ENCODE measurements at regions not wholly inside any gene's neighbourhood (a gene's known extent, or its start where the extent isn't known, plus 50 kb on each side); places are given as distances from the start of the nearest gene placed in this dataset.

DNA sequence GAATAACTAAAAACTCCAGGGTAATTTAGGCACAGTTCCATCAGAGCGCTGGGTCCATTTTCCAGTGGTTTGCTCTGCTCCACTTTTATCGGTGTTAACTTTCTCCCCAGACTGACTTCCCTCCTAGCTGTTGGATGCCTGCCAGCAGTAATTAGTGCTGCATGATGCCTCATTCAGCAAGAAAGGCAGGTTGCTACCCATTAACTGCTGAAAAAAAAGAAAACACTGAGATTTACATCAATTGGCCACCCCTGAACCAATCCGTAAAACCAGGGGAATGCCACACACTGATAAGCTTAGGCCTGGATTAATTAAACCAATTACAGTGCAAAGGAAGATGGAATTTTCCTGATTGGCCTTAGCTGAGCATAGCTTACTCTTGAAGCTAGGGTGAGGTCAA lies 182.4 kb upstream of the CXXC4 start:
- no peak for DNase-seq (ENCODE audit: low spot score)

DNA sequence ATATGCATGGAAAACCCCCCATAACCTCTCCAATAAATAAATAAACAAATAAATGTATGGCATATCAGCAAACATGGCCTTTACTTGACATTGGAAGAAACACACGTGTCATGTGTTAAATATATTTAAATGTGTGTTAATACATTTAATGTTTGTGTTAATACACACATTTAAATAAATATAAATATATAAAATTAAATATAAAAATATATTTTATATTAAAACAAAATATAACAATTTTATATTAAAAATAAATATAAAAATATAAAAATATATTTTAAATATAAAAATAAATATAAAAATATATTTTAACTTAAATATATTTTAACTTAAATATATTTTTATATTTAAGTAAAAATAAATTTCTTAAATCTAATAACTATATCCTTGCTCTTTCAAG lies 187.6 kb upstream of the CXXC4 start:
- DNase-seq (ENCODE audit: low spot score) = no peak

DNA sequence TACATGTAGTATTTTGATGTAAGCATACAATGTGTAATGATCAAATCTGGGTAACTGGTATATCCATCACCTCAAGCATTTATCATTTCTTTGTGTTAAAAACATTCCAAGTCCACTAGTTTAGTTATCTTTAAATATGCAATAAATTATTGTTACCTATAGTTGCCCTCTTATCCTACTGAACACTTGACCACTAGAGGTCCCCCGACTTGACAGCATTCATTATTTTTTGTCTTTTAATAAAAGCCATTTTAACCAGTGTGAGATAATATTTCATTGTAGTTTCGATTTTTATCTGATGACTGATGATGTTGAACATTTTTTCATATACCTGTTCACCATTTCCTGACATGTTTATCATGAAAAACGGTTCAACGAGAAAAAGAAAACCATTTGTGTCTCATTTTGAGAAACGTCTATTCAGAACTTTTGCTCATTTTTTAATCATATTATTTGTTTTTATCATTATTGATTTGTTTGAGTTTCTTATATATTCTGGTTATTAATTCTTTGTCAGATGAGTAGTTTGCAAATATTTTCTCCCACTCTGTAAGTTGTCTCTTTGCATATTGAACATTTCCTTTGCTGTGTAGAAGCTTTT lies 199.0 kb upstream of the CXXC4 start:
- no peak for DNase-seq (ENCODE audit: low spot score)

DNA sequence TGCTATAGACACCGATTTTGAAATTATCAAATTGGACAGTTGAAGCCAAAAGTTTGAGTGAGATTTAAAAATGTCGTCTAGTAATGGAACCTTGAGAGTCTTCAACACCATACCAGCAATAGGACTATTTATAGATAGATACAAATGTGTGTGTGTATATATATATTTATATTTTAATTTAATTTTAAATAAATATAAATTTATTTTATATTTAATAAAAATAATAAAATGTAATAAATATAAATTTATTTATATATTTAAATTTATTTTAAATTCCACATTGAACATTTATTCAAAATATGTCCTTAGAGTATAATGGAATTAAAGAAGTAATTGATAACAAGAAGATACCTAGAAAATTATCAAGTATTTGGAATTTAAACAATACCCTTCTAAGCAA lies 221.9 kb upstream of the CXXC4 start:
- DNase-seq (ENCODE audit: low spot score) = no peak

DNA sequence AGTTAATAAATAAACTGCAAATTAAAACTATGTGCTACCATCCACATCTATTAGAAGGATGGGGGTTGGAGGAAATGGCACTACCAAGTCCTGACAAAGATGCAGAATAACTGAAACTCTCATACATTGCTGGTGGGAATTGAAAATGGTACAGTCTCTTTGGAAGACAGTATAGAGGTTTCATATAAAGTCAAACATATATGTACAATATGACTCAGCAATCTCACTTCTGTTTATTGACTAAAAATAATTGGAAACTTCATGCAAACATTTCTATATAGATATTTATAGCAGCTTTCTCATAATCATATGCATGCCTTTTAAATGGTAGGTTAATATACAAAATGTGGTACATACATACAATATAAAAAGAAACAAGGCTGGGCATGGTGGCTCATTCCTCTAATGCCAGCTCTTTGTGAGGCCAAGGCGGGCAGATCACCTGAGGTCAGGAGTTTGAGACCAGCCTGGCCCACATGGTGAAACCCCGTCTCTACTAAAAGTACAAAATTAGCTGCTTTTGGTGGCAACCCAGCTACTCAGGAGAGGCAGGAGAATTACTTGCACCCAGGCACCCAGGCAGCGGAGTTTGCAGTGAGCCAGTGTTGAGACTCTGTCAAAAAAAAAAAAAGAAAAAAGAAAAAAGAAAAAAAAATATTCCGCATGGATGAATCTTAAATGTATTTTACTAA lies 225.0 kb upstream of the CXXC4 start:
- peak; percentile 6 for DNase-seq (ENCODE audit: low spot score)

DNA sequence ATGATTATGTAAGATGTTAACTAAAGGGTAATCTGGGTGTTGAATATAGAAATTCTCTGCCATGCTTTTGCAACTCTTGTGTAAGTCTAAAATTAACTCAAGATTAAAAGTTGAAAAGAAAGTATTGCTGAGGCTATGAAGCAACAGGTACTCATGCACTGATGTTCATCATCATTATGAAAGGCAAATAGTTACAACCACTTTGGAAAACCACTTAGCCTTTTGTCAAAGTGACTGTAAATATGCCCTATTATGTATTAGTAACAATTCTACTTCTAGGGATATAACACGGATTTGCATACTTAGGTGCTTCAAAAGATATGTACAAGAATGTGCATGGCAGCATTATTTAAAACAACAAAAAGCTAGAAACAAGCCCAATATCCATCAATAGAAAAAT lies 227.8 kb upstream of the CXXC4 start:
- DNase-seq (ENCODE audit: low spot score) = no peak

DNA sequence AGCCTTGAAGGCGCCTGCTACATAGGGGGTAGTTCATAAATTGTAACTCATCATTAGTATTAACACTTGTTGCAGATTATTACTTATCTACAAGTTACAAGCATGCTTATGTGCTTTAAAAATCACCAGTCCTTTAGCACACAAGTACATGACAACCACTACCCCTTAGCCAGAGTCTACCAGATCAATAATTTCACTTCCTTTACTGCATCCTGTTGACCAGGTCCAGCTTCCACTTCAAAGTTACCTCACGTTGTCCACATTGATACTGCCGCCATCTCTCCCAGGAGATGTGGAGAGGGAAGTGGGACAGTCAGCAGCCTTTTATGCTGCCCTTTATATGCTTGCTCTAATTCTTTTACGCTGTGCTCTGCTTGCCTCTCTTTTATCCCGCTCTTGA lies 231.3 kb upstream of the CXXC4 start:
- no peak for DNase-seq (ENCODE audit: low spot score)

DNA sequence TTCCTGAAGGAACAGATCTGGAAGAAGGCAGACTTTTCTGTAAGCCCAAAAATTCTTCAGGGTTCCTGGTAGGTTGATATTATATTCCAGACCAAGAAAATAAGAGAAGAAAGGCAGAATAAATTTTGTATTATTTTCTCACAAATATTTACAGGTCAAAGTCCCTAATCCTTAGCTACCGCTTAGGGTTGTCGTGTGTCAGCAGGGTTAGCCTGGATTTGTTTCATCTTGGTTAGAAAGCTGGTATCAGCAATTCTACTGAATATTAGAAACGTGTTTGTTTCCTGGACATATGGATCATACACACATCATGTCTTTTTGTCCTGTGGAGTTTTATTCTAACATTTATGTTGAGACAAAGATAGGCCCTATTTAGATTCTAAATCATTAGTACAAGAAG lies 232.9 kb upstream of the CXXC4 start:
- no peak for DNase-seq (ENCODE audit: low spot score)

DNA sequence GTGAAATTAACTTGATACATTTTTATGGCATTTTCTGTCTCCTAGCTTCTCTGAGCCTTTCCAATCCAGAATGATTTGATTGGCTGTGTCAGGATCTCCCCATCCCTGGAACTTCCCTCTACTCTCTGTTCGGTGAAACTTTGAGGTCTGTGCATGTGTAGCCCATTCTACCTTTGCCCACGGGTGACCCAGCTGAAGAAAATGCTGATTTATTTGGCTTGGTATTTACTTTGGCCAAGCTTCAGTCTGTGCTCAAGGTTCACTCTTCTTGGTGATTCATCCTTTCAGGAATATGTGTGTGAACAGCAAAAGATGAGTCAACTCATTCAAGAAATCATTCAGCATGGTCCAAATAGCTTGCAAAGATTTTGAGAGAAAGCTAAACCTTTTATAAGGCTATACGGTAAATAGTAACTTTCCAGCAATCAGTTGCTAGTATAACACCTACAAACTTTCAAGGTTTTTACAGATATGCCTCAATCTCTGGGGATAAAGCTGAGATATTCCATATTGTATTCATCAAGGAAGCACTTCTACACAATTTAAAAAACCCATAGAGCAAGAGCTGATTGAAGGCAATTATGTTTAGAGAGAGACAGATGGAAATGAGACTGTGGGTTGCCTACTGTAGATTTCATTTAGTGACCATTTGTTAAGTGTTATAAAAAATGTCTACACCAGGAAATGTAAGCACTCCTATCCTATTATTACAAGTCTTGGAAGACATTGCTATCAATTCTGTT lies 233.9 kb upstream of the CXXC4 start:
- peak; percentile 37 for DNase-seq (ENCODE audit: low spot score)

DNA sequence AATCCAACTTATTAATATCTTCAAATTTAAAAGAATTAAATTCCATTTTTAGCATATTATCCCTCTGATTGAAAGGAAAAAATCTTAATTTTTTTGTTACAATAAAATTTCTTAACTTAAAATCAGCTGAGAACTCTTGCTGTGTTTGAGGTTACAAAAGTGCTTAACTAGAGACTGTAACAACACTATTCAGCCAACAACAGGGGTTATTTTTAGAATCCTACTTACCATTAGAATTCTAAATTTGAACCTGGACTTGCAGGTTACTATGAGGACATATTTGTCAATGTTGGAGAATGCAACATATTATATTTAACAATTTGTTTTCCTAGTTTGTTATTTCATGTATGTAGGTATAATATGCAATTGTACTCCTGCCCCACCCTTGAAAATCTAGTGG lies 238.1 kb upstream of the CXXC4 start:
- DNase-seq (ENCODE audit: low spot score) = no peak

DNA sequence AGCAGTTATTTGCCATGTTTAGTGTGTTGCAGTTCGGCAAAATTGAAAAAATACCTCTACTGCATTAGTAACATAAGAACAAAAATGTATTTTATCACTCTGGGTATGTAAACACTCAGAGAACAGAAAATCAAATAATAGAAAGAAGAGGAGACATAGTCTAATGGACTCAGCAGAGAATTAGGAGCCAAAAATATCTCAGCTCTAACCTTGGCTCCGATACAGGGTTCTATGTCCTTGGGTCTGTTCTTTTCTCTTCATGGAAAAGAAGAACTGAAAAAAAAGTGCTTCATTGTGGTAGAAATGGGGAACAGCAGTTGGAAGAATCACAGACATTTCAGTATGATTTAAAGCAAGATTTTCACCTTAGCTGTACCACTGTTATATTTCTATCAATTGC lies 240.5 kb upstream of the CXXC4 start:
- no peak for DNase-seq (ENCODE audit: low spot score)

DNA sequence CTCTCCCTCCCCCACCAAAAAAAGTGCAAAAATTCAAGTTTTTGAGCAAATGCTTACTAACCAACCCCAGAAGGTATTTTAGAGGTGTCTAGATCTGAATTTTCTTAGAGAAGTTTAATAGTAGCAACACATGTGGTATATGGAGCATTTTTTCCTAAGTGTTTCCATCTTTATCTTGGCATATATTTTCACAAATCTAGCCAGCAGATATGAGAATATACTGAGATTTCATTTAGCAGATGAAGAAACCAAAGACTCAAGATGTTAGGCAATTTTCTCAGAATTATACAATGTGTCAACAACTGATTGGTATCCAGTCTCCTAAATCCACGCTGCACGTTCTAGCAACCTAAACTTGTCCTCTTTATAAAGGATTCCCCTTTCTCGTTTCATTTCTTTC lies 245.5 kb upstream of the CXXC4 start:
- no peak for DNase-seq (ENCODE audit: low spot score)

DNA sequence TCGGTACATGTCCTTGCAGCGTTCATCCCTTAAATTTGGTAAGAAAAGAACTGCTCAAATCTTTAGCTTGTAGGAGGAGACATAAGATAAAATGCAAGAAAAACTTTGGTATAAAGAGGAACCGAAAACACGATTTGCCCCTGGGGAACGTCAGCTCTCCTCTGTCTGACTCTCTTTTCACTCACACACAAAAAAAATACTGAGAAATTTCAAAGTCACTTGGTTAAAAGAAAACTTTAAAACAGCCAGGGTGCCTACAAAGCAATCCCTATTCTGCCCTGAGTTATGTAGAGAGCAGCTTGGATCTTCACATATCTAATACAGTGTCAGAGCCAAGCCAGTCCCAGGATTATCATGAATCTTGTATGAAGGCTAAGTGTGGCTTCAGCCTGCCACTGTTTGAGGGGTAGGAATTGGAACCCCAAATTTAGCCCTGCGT lies 248.5 kb upstream of the CXXC4 start:
- DNase-seq (ENCODE audit: low spot score) = no peak

DNA sequence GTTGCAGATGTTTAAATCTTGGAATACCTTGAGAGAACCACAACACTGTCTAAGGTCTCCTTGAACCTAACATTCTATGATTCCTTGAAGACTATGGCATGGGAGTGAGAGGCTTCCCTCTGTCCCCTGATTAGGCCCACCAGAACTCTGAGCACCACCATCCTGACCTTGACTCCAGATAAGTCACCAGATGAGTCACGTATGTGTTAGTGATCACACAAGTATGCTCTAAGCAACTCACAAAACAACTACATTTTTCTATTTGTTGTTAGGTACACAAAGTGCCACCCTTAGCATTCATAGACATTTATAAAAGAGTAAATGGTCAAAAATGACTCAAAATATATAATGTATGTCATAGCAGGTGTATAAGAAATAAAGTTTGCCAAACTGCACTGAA lies 252.9 kb upstream of the CXXC4 start:
- no peak for DNase-seq (ENCODE audit: low spot score)

DNA sequence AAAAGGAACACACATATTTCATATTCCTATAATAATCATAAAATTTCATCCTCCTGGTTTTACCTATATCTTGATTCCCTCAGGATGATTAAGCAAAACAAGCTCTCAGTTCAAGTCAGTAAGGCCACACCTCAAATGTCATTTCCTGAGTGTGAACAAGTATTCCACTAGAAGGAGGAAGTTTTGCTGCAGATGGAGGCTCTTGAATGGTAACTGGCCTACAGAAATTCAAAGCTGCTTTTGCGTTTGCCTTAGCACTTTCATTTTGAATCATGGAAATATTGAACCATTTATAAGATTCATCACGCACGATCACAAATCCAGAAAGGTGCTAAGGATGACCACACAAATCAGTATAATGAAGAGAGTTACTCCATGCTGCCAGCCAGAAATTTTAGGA lies 254.4 kb upstream of the CXXC4 start:
- peak; percentile 36 for DNase-seq (ENCODE audit: low spot score)

DNA sequence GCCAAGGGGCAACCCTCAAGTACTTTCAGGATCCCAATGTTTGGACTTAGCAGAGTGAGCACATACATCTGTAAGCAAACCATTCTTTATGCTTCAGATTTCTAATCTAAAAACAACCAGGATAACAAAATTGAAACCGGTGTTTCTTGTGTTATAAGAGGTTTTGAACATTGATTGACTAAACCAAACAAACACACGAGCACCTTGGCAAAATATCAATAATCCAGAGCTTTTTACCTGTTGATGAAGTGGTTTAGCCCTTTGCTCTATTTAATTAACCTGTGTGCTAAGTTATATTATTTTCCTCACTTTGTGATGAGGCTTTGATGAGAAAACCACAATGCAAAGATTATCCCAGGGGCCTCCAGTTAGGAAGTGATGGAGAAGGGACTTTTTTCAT lies 255.3 kb upstream of the CXXC4 start:
- no peak for DNase-seq (ENCODE audit: low spot score)

DNA sequence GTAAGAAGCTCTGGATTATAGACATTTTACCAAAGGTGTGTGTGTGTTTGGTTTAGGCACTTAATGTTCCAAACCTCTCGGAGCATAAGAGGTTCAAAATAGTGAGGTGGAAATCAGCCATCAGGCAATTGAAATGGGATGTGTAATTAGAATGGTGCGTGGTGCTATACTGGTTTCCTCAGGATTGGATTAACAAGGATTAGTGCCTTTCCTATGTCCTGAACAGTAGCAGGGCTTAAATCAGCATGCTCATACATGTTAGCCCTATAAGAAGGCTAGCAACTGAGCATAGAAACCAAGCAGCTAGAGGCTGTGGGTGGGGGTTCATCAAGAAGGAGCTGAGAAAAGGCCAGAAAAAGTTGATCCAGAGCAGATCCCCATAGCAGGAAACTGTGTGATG lies 256.8 kb upstream of the CXXC4 start:
- DNase-seq (ENCODE audit: low spot score) = no peak

DNA sequence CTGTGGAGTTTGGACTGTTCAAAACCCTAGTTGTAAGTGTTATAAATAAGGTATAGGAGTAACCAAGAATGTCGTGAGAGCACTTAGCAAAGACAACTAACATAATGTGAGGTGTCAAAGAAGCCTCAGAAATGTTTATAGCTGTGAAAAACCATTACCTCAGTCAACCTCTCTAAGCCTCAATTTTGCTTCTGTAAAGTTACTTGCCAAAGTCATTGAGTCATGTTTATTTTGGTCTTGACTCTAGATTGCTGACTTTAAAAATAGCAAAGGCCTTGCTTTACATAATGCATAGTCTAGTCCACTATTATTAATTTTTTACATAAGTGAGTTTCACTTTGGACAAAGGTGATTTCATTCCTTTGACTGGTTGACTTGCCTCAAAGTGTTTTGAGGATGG lies 257.6 kb upstream of the CXXC4 start:
- no peak for DNase-seq (ENCODE audit: low spot score)

DNA sequence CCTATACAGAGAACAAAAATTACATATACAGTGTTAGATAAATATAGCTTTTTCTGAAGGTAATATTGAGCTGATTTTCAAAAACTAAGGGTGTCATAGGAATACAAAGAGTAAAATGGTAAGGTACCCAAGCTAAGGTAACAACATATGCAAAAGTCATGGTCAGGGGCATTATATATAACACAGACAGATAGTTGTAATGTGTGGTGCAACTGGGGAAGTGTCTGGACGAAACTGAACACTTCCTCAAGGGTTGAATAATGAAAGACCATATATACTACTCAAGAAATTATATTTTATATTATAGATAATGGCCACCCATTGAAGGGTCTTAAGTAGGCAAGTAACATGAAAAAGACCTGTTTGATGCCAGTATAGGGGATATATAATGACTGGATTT lies 262.1 kb upstream of the CXXC4 start:
- no peak for DNase-seq (ENCODE audit: low spot score)

DNA sequence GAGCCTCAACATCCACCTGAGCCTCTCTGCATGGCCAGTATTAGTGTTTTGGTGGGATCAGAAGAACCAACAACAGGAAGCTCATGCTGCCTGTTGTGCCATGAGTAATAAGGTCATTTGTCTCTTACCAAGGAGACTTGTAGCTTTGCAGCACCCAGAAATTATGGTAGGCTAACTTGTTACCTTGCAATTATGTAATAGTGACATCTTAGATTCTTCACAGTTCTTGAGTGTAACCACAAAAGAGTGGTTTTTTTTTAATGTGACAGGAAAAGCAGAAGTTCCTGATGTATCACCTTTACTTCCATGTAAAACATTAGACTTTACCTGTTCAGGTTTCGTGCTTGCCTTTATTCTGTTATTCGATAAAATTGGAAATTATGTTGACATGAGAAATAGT lies 263.9 kb upstream of the CXXC4 start:
- DNase-seq (ENCODE audit: low spot score) = no peak

DNA sequence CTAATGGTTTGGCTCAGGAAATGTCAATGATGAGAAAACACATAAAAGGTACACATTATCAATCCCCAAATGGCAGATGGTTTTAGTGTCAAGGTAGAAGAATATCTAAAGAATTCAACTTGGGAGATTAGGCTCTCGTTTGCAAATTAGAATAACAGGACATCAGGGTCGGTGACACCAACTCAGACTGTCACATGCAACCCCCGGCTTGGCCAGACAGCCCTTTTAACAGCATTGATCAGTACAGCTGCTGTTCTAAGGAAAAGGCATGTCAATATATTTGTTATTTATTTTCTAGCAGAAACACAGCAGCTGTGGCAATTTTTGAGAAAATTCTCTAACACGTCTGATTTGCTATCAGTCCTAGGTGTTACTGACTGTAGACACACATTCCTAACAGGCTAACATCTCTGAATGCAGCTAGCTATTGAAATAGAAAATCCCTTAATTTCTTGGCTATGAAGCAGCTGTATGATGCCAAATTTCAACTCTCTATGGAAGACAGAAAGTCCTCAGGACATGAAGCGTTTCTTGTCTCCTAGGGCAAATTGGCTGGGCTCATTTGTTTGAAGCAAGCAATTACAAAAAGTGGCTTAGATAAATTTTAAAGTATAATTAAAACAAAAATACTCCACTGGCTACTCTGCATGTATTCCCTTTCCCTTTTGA lies 269.0 kb upstream of the CXXC4 start:
- no peak for DNase-seq (ENCODE audit: low spot score)

DNA sequence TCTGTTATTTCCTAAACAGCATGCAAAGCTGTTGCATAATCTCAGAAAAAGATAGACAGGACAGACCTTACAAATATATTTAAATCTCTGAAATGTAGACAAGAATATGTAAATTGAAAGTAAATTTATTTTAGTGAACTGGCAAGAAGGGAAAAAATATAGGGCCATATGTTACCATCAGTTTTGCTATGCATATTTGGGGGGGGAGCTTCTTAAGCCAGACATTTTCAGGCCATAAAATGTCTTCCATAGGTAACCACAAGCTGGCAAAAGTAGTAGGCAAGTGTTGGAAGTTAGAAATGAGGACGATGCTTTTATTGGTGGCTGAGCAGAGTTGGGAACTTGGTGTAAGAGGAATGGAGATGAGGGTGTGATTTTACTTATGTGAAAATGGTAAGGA lies 272.0 kb upstream of the CXXC4 start:
- DNase-seq (ENCODE audit: low spot score) = no peak

DNA sequence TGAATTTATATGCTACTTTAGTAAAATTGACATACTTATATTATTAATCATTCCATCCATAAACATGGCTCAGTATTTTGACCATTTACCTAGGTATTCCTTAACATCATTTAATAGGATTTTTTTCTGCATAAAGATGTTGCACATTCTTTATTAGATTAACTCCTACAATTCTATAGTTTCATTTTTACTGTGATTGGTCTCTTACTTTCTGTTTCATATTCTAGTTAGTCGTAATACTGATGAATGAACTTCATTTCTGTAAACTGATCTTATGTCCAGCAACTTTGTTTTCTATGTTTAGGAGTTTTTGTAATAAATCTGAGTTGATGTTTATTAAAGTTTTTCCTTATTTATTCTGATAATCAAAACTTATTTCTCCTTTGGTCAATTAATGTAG lies 278.2 kb upstream of the CXXC4 start:
- no peak for DNase-seq (ENCODE audit: low spot score)

Data from activated CD4-positive, alpha-beta T cell treated with anti-CD3 and anti-CD28 coated beads, Interleukin-2, Interleukin-4, amounts not matched to agents 100 ng/mL and 50 ng/mL, durations not matched to agents 16 hours and 8 hours (primary cell).